GM21786 (cell line): ENCODE measurements at regions not wholly inside any gene's neighbourhood (a gene's known extent, or its start where the extent isn't known, plus 50 kb on each side); places are given as distances from the start of the nearest gene placed in this dataset.

ENCODE experiments used
- ATAC-seq: cut with Tn5 transposase; IDR thresholded peaks from one replicate; pipeline ENCODE4 v1.9.1; 2021; ENCODE audit not compliant: unreplicated experiment

GRCh38 chr4:54359919-54360650 lies 131.0 kb downstream of the PDGFRA start:
- ATAC-seq = no peak

- no peak for ATAC-seq
Measured at GRCh38 chr4:54363037-54363436, 133.9 kb downstream of the PDGFRA start.

- ATAC-seq = no peak
Measured at GRCh38 chr4:54365691-54366090, 136.6 kb downstream of the PDGFRA start.

GRCh38 chr4:54367059-54367458 lies 138.0 kb downstream of the PDGFRA start:
- no peak for ATAC-seq

- no peak for ATAC-seq
Measured at GRCh38 chr4:54368281-54369265, 139.5 kb downstream of the PDGFRA start.

- no peak for ATAC-seq
Measured at GRCh38 chr4:54371173-54371572, 142.1 kb downstream of the PDGFRA start.

GRCh38 chr4:54372951-54373350 lies 143.9 kb downstream of the PDGFRA start:
- no peak for ATAC-seq

GRCh38 chr4:54373718-54374210 lies 144.7 kb downstream of the PDGFRA start:
- ATAC-seq = no peak

- ATAC-seq = no peak
Measured at GRCh38 chr4:54378461-54378860, 149.4 kb downstream of the PDGFRA start.

GRCh38 chr4:54384152-54384551 lies 155.1 kb downstream of the PDGFRA start:
- no peak for ATAC-seq

GRCh38 chr4:54384563-54384962 lies 155.5 kb downstream of the PDGFRA start:
- no peak for ATAC-seq

GRCh38 chr4:54386042-54386669 lies 157.1 kb downstream of the PDGFRA start:
- no peak for ATAC-seq

GRCh38 chr4:54386693-54387092 lies 157.6 kb downstream of the PDGFRA start:
- ATAC-seq = no peak

GRCh38 chr4:54390670-54391069 lies 161.6 kb downstream of the PDGFRA start:
- ATAC-seq = no peak

- ATAC-seq = no peak
Measured at GRCh38 chr4:54391104-54391503, 162.0 kb downstream of the PDGFRA start.

- ATAC-seq = no peak
Measured at GRCh38 chr4:54392479-54392878, 163.4 kb downstream of the PDGFRA start.

- ATAC-seq = no peak
Measured at GRCh38 chr4:54393243-54393642, 164.2 kb downstream of the PDGFRA start.

- no peak for ATAC-seq
Measured at GRCh38 chr4:54395013-54395527, 166.0 kb downstream of the PDGFRA start.

- no peak for ATAC-seq
Measured at GRCh38 chr4:54400188-54400587, 171.1 kb downstream of the PDGFRA start.

GRCh38 chr4:54400802-54401201 lies 171.7 kb downstream of the PDGFRA start:
- ATAC-seq = no peak

GRCh38 chr4:54402880-54403480 lies 173.9 kb downstream of the PDGFRA start:
- ATAC-seq = no peak
